ENCODE measurements at regions not wholly inside any gene's neighbourhood (a gene's known extent, or its start where the extent isn't known, plus 50 kb on each side); places are given as distances from the start of the nearest gene placed in this dataset.

DNA sequence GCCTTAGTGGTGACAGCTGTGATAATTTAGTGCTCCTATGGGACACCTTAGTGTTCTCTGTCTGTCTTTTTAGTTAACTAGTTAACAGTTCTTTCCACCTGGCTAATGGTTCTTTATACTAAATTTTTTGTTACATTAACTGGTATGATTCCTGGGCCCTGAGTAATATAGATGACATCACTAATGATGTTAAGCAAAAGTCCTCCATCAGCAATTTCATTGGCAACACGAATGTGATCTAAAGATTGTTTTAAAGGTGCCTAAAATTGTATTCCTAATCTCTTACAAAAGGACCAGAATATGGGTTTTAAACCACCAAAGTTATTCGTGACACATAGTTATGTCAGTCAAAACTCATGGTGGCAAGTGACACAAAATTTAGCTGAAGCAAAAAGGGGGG is 235.3 kb downstream of the TENT4A start:
- Histone ChIP-seq H3K27ac (ENCODE audit: insufficient read depth, low read depth, low read length, poor library complexity, severe bottlenecking) (no peak overlapping the region), H3K4me3 (ENCODE audit: insufficient read depth, low read depth, low read length) (no peak overlapping the region), H3K9me3 (ENCODE audit: control insufficient read depth, low read length) (no peaks in the 10 kb centered on the region), H3K36me3 (ENCODE audit: control insufficient read depth, insufficient read depth, low read length) (no peaks in the 10 kb centered on the region), H3K27me3 (ENCODE audit: control insufficient read depth, insufficient read depth, low read length, poor library complexity, severe bottlenecking) (no peaks in the 10 kb centered on the region), H3K4me1 (ENCODE audit: control insufficient read depth, insufficient read depth, low read length) (peaks cover 3% of the 10 kb centered on the region)
- 57 to 78% methylated on average over 1 to 2 of the region's 2 CpGs for WGBS, 2 experiments

DNA sequence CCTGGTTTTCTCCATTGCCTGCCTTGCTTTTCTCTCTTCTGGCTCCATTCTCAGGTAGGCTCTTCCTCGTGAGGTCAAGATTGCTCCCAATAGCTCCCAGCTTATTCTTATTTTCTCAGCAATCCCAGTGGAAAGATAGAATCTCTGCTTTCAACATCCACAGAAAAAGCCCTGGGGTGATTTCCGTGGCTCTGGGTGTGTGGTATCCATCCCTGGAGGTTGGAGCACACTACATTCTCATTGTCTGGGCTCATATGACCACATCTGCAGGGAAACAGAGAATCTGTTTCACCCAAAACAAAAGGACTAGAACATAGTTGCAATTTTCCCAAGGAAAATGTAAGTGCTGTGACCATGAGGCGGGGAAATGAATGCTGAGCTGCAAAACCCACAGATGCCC is 236.0 kb downstream of the TENT4A start:
- Histone ChIP-seq H3K4me1 (ENCODE audit: control insufficient read depth, insufficient read depth, low read length) (peaks cover 3% of the 10 kb centered on the region), H3K27ac (ENCODE audit: insufficient read depth, low read depth, low read length, poor library complexity, severe bottlenecking) (no peak overlapping the region), H3K9me3 (ENCODE audit: control insufficient read depth, low read length) (no peaks in the 10 kb centered on the region), H3K4me3 (ENCODE audit: insufficient read depth, low read depth, low read length) (no peak overlapping the region), H3K27me3 (ENCODE audit: control insufficient read depth, insufficient read depth, low read length, poor library complexity, severe bottlenecking) (no peaks in the 10 kb centered on the region), H3K36me3 (ENCODE audit: control insufficient read depth, insufficient read depth, low read length) (no peaks in the 10 kb centered on the region)
- 94 to 98% methylated on average over 3 of the region's 3 CpGs for WGBS, 2 experiments

DNA sequence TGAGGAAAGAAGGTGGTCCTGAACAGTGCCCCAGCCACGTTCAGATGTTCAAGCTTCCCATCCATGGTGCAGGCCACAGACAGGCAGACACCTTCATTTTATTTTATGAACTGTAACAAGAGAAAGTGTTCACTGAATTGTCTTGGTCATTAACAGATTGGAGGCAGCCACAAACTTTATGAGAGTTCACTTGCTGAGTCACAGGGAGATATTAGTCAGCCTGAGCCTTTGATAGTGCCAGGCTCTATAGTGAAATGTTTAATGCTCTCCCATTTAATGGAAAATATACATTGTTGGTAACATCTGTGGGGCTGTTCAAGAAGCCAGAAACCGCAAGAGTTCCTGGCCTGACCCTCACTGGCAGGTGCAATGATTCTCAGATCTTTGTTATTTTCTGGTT is 237.0 kb downstream of the TENT4A start:
- no peak overlapping the region for H3K27ac ChIP-seq (ENCODE audit: insufficient read depth, low read depth, low read length, poor library complexity, severe bottlenecking)
- H3K4me3 ChIP-seq (ENCODE audit: insufficient read depth, low read depth, low read length): no peak overlapping the region
- H3K4me1 ChIP-seq (ENCODE audit: control insufficient read depth, insufficient read depth, low read length): peaks cover 3% of the 10 kb centered on the region
- H3K9me3 ChIP-seq (ENCODE audit: control insufficient read depth, low read length): no peaks in the 10 kb centered on the region
- no peaks in the 10 kb centered on the region for H3K27me3 ChIP-seq (ENCODE audit: control insufficient read depth, insufficient read depth, low read length, poor library complexity, severe bottlenecking)
- 86 to 96% methylated on average over 2 of the region's 2 CpGs for WGBS, 2 experiments
- no peaks in the 10 kb centered on the region for H3K36me3 ChIP-seq (ENCODE audit: control insufficient read depth, insufficient read depth, low read length)

DNA sequence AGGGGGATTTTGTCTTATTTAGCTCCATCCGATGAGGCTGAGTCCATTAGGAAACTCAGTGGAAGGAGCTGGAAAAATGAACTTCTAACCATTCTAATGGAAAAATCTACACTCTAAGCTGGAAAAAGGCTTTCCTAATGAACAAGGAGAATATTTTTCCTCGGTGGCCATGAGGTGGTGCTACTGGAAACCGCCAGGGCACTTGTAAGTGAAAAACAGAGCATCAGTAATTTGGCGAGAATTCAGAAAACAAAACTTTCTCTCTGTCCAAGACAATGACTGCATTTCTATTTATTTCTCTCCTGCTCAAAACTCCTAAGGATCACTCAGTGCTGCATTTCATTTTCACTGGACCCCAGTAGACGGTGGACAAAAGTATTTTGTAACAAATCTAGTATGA is 237.6 kb downstream of the TENT4A start:
- H3K27ac ChIP-seq (ENCODE audit: insufficient read depth, low read depth, low read length, poor library complexity, severe bottlenecking): no peak overlapping the region
- no peaks in the 10 kb centered on the region for H3K36me3 ChIP-seq (ENCODE audit: control insufficient read depth, insufficient read depth, low read length)
- WGBS, 2 experiments: 75 to 81% methylated on average over 5 of the region's 5 CpGs
- H3K4me1 ChIP-seq (ENCODE audit: control insufficient read depth, insufficient read depth, low read length): peaks cover 3% of the 10 kb centered on the region
- H3K27me3 ChIP-seq (ENCODE audit: control insufficient read depth, insufficient read depth, low read length, poor library complexity, severe bottlenecking): no peaks in the 10 kb centered on the region
- no peaks in the 10 kb centered on the region for H3K9me3 ChIP-seq (ENCODE audit: control insufficient read depth, low read length)
- H3K4me3 ChIP-seq (ENCODE audit: insufficient read depth, low read depth, low read length): no peak overlapping the region

DNA sequence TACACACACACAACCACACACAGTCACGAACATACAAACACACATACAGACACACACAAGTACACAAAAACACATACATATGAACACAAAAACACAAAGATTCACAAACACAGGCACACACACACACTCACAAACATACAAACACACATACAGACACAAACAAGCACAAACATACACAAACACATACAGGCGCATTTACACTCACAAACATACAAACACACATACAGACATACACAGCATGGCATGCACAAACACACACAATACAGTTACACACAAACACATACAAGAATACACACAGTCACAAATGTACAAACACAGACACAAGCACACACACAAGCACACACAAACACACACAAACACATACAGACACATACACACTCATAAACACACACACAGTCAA is 247.9 kb downstream of the TENT4A start:
- WGBS, 2 experiments: 90 to 93% methylated on average over 2 of the region's 2 CpGs
- no peaks in the 10 kb centered on the region for H3K9me3 ChIP-seq (ENCODE audit: control insufficient read depth, low read length)

DNA sequence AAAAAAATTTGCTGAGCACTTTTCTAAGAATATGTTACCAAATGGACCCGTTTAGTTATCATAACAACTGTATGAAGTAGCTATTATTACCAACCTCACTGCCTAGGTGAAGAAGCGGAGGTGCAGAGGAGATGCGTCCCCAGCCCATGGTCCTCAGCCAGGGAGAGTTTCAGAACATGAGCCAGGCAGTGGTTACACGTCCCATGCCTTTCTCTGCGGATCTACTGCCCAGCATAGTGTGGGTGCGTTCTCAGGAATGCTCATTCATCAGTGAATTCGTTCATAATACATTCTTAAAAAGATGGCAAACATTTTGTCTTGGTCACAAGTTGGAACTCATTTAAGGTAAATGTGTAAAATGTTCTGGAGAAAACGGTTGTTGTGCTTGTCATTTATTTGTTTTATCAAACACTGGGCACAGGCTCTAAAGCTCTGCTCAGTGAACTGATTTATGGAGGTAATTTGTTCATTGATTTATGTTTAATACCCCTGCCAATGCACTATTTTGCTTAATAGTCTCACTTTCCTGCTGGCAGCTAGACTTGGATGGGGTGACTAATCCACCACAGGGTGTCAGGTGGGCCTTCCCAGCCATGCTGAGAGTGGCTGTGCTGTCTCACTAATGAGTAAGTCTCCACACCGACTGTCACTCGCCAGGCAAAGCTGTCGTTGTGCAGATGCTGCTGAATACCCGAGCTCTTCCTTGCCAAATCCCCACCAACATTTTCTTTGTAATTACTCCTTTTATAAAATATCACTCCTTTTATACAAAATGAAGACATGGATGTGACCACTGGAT is 248.8 kb downstream of the TENT4A start:
- Histone ChIP-seq H3K27me3 (ENCODE audit: control insufficient read depth, insufficient read depth, low read length, poor library complexity, severe bottlenecking) (no peaks in the 10 kb centered on the region), H3K4me1 (ENCODE audit: control insufficient read depth, insufficient read depth, low read length) (no peaks in the 10 kb centered on the region), H3K36me3 (ENCODE audit: control insufficient read depth, insufficient read depth, low read length) (no peaks in the 10 kb centered on the region), H3K4me3 (ENCODE audit: insufficient read depth, low read depth, low read length) (no peak overlapping the region), H3K27ac (ENCODE audit: insufficient read depth, low read depth, low read length, poor library complexity, severe bottlenecking) (no peak overlapping the region), H3K9me3 (ENCODE audit: control insufficient read depth, low read length) (no peaks in the 10 kb centered on the region)
- WGBS, 2 experiments: 84 to 86% methylated on average over 12 of the region's 12 CpGs

More for the DNA sequence above, 247.9 kb downstream of the TENT4A start:
- Histone ChIP-seq H3K4me3 (ENCODE audit: insufficient read depth, low read depth, low read length) (no peak overlapping the region), H3K36me3 (ENCODE audit: control insufficient read depth, insufficient read depth, low read length) (no peaks in the 10 kb centered on the region), H3K27ac (ENCODE audit: insufficient read depth, low read depth, low read length, poor library complexity, severe bottlenecking) (no peak overlapping the region), H3K4me1 (ENCODE audit: control insufficient read depth, insufficient read depth, low read length) (no peaks in the 10 kb centered on the region), H3K27me3 (ENCODE audit: control insufficient read depth, insufficient read depth, low read length, poor library complexity, severe bottlenecking) (no peaks in the 10 kb centered on the region)

DNA sequence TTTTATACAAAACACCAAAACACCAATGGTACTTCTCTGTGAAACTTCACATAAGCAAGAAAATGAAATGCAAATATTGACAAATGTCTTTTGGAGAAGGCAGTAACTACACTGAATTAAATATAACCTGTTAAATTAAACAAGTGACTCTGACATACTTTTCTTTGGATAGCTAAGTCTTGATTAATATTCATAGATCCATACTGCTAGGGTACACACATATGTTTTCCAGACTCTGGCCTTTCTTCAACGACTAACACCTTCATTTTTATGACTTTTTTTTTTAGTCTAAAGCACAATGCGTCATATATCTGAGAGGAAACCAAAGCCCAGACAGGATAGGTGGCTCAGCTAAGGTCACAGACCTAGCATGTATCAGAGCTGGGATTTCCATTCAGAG is 263.7 kb downstream of the TENT4A start:
- no peaks in the 10 kb centered on the region for H3K36me3 ChIP-seq (ENCODE audit: control insufficient read depth, insufficient read depth, low read length)
- no peak overlapping the region for H3K4me3 ChIP-seq (ENCODE audit: insufficient read depth, low read depth, low read length)
- H3K27ac ChIP-seq (ENCODE audit: insufficient read depth, low read depth, low read length, poor library complexity, severe bottlenecking): no peak overlapping the region
- H3K9me3 ChIP-seq (ENCODE audit: control insufficient read depth, low read length): no peaks in the 10 kb centered on the region
- no peaks in the 10 kb centered on the region for H3K27me3 ChIP-seq (ENCODE audit: control insufficient read depth, insufficient read depth, low read length, poor library complexity, severe bottlenecking)
- no peaks in the 10 kb centered on the region for H3K4me1 ChIP-seq (ENCODE audit: control insufficient read depth, insufficient read depth, low read length)
- WGBS, 2 experiments: 95 to 98% methylated on average over 2 of the region's 2 CpGs

DNA sequence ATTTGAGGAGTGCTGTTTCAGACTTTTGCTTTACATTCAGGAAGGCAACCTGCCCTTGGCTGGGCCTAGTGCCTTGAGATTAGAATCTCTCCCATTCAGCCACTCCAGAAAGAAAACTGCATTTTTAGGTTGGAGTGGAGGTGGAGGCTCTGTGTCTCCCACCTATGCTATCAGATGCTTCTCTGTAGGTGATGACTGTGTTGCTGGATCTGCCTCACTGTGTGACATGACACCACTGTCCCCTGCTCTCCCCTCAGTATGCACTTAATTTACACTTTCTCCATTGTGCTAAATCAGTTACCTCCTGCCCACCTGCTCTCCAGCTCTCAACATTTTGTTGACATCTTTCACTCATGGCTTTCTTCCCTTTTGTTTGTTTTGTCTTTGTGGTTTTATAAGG is 265.8 kb downstream of the TENT4A start:
- Histone ChIP-seq H3K9me3 (ENCODE audit: control insufficient read depth, low read length) (no peaks in the 10 kb centered on the region), H3K27ac (ENCODE audit: insufficient read depth, low read depth, low read length, poor library complexity, severe bottlenecking) (no peak overlapping the region), H3K27me3 (ENCODE audit: control insufficient read depth, insufficient read depth, low read length, poor library complexity, severe bottlenecking) (no peaks in the 10 kb centered on the region), H3K4me3 (ENCODE audit: insufficient read depth, low read depth, low read length) (no peak overlapping the region), H3K36me3 (ENCODE audit: control insufficient read depth, insufficient read depth, low read length) (no peaks in the 10 kb centered on the region), H3K4me1 (ENCODE audit: control insufficient read depth, insufficient read depth, low read length) (no peaks in the 10 kb centered on the region)

DNA sequence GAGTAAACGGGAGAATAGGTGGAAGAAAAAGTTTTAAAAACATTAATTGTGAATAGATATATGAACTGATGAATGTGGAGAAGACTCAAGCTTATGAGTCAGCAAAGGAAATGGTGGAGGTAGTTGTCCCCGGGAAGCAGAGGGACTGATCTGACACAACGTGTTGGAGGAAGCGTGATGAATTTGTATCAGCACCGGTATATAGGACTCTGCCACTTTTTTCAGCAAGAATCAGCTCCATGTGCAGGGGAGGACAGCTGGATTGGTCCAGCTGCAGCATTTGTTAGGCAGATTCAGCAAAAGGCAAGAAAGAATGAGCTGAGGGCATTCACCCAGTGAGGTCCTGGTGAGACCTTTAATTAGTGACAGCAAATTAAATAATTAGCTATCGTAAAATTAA is 276.0 kb downstream of the TENT4A start:
- no peak overlapping the region for H3K4me3 ChIP-seq (ENCODE audit: insufficient read depth, low read depth, low read length)
- H3K4me1 ChIP-seq (ENCODE audit: control insufficient read depth, insufficient read depth, low read length): no peaks in the 10 kb centered on the region
- no peak overlapping the region for H3K27ac ChIP-seq (ENCODE audit: insufficient read depth, low read depth, low read length, poor library complexity, severe bottlenecking)
- no peaks in the 10 kb centered on the region for H3K9me3 ChIP-seq (ENCODE audit: control insufficient read depth, low read length)
- H3K36me3 ChIP-seq (ENCODE audit: control insufficient read depth, insufficient read depth, low read length): no peaks in the 10 kb centered on the region
- no peaks in the 10 kb centered on the region for H3K27me3 ChIP-seq (ENCODE audit: control insufficient read depth, insufficient read depth, low read length, poor library complexity, severe bottlenecking)
- WGBS, 2 experiments: 76 to 79% methylated on average over 5 to 6 of the region's 6 CpGs

DNA sequence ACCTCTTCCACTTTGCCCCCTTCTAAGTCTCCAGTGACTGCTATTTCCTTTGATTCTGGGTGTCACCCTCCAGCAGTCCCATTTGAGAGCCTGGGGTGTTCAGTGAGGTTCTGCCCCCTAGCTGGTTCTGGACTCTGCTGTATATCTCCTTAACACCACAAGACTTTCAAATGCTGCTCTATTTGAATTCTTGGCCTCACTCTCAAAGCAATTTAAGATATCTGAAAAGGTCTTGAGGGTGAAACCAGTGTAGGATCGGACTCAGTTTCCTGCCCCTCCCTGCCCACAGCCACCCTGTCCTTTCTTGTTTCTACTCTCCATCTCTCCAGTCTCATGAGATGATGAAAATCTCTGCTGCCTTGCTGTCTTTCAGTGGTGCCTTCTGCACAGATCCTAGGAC is 280.9 kb downstream of the TENT4A start:
- Histone ChIP-seq H3K4me3 (ENCODE audit: insufficient read depth, low read depth, low read length) (no peak overlapping the region), H3K27ac (ENCODE audit: insufficient read depth, low read depth, low read length, poor library complexity, severe bottlenecking) (no peak overlapping the region), H3K27me3 (ENCODE audit: control insufficient read depth, insufficient read depth, low read length, poor library complexity, severe bottlenecking) (no peaks in the 10 kb centered on the region), H3K4me1 (ENCODE audit: control insufficient read depth, insufficient read depth, low read length) (peaks cover 3% of the 10 kb centered on the region), H3K36me3 (ENCODE audit: control insufficient read depth, insufficient read depth, low read length) (no peaks in the 10 kb centered on the region), H3K9me3 (ENCODE audit: control insufficient read depth, low read length) (no peaks in the 10 kb centered on the region)
- WGBS, 2 experiments: 95 to 100% methylated on average over 1 of the region's 1 CpG

GRCh38 chr5:6995115-6995514 is 281.9 kb downstream of the TENT4A start:
- no peak overlapping the region for H3K4me3 ChIP-seq (ENCODE audit: insufficient read depth, low read depth, low read length)
- H3K4me1 ChIP-seq (ENCODE audit: control insufficient read depth, insufficient read depth, low read length): peaks cover 3% of the 10 kb centered on the region
- no peak overlapping the region for H3K27ac ChIP-seq (ENCODE audit: insufficient read depth, low read depth, low read length, poor library complexity, severe bottlenecking)
- H3K9me3 ChIP-seq (ENCODE audit: control insufficient read depth, low read length): no peaks in the 10 kb centered on the region
- no peaks in the 10 kb centered on the region for H3K36me3 ChIP-seq (ENCODE audit: control insufficient read depth, insufficient read depth, low read length)
- no peaks in the 10 kb centered on the region for H3K27me3 ChIP-seq (ENCODE audit: control insufficient read depth, insufficient read depth, low read length, poor library complexity, severe bottlenecking)
- 60 to 68% methylated on average over 1 to 2 of the region's 2 CpGs for WGBS, 2 experiments
